BE2C (cell line): ENCODE measurements at regions not wholly inside any gene's neighbourhood (a gene's known extent, or its start where the extent isn't known, plus 50 kb on each side); places are given as distances from the start of the nearest gene placed in this dataset.

Experiments
- DNase-seq: peaks from one replicate; pipeline ENCODE4 v3.0.0-alpha.2; 2020
- H3K27me3 ChIP-seq: fragments of 250-450 bp; sonication (Bioruptor Pico); 2 replicates; pipeline ENCODE4 v1.5.1; 2020; ENCODE audit warnings: mild to moderate bottlenecking
- H3K36me3 ChIP-seq: fragments of 250-450 bp; sonication (Bioruptor Pico); 2 replicates; pipeline ENCODE4 v1.5.1; 2020; ENCODE audit warnings: mild to moderate bottlenecking
- H3K4me1 ChIP-seq: fragments of 250-450 bp; sonication (Bioruptor Pico); 2 replicates; pipeline ENCODE4 v1.5.1; 2020
- H3K4me3 ChIP-seq: 2 replicates; pipeline ENCODE4 v1.5.1; 2011; ENCODE audit warnings: low read depth, low read length
- H3K9me3 ChIP-seq: fragments of 250-450 bp; sonication (Bioruptor Pico); 2 replicates; pipeline ENCODE4 v1.5.1; 2020
- TF ChIP-seq, protein P1 (sequence below): IDR thresholded peaks from 2 replicates; pipeline ENCODE4 v1.5.1; 2012; ENCODE audit warnings: mild to moderate bottlenecking, low read depth, low read length

DNA sequence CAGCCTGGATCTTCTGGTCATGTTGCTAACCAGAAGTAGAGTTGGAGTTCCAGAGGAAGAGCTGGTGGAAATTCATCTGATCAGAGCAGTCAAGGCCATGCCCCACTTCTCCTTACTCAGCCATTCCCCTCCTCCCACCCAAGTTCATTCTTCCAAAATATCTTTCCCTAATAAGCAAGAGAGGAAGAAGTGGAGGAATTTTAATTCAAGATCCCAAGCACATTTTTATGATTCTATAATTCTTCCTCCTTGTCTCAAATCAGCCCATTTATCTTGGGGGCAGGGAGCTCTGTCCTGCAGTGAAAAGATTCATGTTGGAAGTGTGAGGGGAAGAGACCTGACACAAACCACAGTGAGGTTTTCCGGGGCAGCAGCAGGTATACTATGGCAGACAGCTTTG is 85.0 kb upstream of the GALNT15 start:
- Histone ChIP-seq H3K36me3 (no peaks in the 10 kb centered on the region), H3K27me3 (no peaks in the 10 kb centered on the region), H3K4me3 (no peak overlapping the region), H3K4me1 (no peaks in the 10 kb centered on the region), H3K9me3 (no peaks in the 10 kb centered on the region)
- TF ChIP-seq, protein P1, sequence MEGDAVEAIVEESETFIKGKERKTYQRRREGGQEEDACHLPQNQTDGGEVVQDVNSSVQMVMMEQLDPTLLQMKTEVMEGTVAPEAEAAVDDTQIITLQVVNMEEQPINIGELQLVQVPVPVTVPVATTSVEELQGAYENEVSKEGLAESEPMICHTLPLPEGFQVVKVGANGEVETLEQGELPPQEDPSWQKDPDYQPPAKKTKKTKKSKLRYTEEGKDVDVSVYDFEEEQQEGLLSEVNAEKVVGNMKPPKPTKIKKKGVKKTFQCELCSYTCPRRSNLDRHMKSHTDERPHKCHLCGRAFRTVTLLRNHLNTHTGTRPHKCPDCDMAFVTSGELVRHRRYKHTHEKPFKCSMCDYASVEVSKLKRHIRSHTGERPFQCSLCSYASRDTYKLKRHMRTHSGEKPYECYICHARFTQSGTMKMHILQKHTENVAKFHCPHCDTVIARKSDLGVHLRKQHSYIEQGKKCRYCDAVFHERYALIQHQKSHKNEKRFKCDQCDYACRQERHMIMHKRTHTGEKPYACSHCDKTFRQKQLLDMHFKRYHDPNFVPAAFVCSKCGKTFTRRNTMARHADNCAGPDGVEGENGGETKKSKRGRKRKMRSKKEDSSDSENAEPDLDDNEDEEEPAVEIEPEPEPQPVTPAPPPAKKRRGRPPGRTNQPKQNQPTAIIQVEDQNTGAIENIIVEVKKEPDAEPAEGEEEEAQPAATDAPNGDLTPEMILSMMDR = no peak
- no peak for DNase-seq

DNA sequence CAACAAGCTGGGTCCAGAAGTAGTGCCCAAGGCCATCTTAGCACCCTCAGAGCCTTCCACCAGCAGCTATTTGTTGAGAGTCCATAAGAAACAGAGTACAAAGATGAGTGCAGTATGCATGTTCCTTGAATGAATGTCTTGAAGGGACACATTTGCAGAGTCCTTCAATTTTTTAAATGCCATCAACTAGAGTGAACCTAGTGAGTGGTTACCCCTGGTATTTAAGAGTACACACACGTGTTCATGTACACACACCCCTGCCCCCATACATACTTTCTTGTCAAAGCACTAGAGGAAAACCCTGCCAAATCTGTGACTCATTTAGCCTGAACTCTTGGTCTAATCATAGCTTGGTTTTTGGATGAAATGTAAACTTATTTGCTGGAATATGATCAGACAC is 84.5 kb upstream of the GALNT15 start:
- no peak overlapping the region for H3K4me3 ChIP-seq
- H3K9me3 ChIP-seq = no peaks in the 10 kb centered on the region
- H3K36me3 ChIP-seq = no peaks in the 10 kb centered on the region
- H3K4me1 ChIP-seq = no peaks in the 10 kb centered on the region
- no peaks in the 10 kb centered on the region for H3K27me3 ChIP-seq
- no peak for DNase-seq
- TF ChIP-seq, protein P1 = no peak

DNA sequence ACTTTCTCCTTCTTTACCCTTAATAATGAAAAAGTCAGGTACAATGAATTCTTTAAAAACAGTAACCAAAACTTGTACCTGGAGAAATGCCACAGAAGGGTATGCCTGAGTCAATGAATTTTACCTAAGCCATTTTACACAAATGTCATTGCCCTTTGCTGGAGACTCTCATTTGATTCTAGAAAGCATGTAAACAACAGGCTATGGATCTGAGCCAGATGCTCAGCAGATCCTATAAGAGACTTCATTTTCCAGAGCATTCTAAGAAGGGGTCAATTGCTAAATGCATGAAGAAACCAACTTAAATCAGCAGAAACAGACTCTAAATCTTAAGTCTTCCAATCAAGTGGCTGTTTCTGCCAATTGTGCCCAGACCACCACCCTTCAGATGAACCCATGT is 83.8 kb upstream of the GALNT15 start:
- H3K4me3 ChIP-seq = no peak overlapping the region
- no peaks in the 10 kb centered on the region for H3K9me3 ChIP-seq
- TF ChIP-seq, protein P1 = no peak
- no peak for DNase-seq
- H3K36me3 ChIP-seq = no peaks in the 10 kb centered on the region
- H3K27me3 ChIP-seq = no peaks in the 10 kb centered on the region
- no peaks in the 10 kb centered on the region for H3K4me1 ChIP-seq

DNA sequence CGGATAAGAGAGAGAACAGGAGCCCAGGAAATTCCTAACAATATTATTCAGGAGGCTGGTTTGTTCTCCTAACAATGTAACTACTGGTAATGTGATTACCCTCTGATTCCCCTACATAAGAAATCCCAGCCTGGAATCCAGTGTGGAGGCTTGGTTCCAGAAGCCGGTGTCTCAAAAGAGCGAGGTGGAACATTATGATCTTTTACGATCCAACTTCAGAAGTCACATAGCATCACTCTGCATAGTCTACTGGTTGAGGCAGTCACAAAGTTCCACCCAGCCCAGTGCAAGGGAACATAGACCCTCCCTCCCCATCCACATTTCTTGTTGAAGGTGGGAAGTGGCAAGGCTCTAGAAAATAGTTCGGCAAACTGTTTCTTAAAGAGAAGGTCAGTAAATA is 81.6 kb upstream of the GALNT15 start:
- no peak for DNase-seq
- no peaks in the 10 kb centered on the region for H3K4me1 ChIP-seq
- TF ChIP-seq, protein P1 = no peak
- no peaks in the 10 kb centered on the region for H3K27me3 ChIP-seq
- no peaks in the 10 kb centered on the region for H3K9me3 ChIP-seq
- H3K4me3 ChIP-seq = no peak overlapping the region
- no peaks in the 10 kb centered on the region for H3K36me3 ChIP-seq

DNA sequence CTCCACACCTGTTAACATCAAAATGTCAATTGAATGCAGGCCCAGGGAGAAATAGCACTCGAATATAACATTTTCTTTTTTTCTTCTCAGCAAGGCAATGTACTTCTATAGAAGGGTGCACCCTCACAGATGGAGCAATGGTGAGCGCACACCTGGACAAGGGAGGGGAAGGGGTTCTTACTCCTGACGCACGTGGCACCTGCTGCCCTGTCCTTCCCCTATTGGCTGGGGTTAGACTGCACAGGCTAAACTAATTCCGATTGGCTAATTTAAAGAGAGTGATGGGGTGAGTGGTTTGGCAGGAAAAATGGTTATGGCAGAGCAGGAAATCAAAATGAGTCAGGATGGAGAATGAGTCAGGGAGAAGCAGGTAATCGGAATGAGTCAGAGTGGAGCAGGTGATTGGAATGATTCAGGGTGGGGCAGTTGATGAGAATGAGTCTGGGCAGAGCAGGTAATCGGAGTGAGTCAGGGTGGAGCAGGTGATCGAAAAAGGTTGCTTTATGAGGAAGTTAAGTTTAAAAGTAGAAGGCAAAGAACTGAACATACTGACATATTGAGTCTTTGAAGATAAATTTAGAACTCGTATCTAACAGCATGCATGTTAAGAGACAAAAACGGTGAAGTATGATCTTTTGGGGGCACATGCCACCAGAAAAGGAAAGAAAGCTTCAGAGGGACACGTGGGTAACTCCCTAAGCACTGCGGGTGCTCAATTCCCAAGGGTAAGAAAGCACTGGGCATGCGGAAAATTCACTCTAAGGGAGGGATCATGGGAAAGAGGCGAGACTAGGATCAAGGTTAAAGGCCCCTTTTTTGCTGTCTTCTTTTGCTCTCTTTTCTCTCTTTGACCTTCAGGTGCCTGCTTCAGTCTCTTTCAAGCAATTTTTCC is 72.9 kb upstream of the GALNT15 start:
- no peak for DNase-seq
- Histone ChIP-seq H3K27me3 (no peaks in the 10 kb centered on the region), H3K36me3 (no peaks in the 10 kb centered on the region), H3K4me3 (no peak overlapping the region), H3K9me3 (no peaks in the 10 kb centered on the region), H3K4me1 (no peaks in the 10 kb centered on the region)
- TF ChIP-seq, protein P1 = no peak

DNA sequence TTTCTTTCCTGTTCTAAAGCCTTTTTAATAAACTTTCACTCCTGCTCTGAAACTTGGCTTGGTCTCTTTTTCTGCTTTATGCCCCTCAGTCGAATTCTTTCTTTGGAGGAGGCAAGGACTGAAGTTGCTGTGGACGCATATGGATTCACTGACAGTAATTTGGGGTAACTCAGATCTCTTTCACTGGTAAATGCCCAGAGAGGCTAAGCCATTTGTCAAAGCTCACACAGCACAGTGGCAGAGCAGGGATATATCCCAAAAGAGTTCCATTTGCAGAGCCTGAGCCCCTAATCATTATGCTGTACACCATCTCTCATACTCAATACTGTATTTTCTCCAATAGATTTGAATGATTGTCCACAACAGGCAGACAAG is 72.3 kb upstream of the GALNT15 start:
- Histone ChIP-seq H3K27me3 (no peaks in the 10 kb centered on the region), H3K9me3 (no peaks in the 10 kb centered on the region), H3K36me3 (no peaks in the 10 kb centered on the region), H3K4me1 (no peaks in the 10 kb centered on the region), H3K4me3 (no peak overlapping the region)
- no peak for DNase-seq
- TF ChIP-seq, protein P1 = no peak
